ENCODE measurements at regions not wholly inside any gene's neighbourhood (a gene's known extent, or its start where the extent isn't known, plus 50 kb on each side); places are given as distances from the start of the nearest gene placed in this dataset.

- H3K4me3 ChIP-seq (ENCODE audit: low read length), result no peak overlapping the region
- no peak overlapping the region for H4K5ac ChIP-seq (ENCODE audit: low read length)
- no peaks in the 10 kb centered on the region for H3K79me2 ChIP-seq (ENCODE audit: control insufficient read depth, insufficient read depth, low read length)
- no peak overlapping the region for H4K8ac ChIP-seq (ENCODE audit: low read depth, low read length)
- no peak overlapping the region for H3K23ac ChIP-seq (ENCODE audit: low read length)
- H3K9ac ChIP-seq (ENCODE audit: low read length), result no peak overlapping the region
- H3K4me2 ChIP-seq (ENCODE audit: low read length), result no peak overlapping the region
- no peaks in the 10 kb centered on the region for H3K27me3 ChIP-seq (ENCODE audit: insufficient read depth, low read length, poor library complexity)
- H2BK5ac ChIP-seq (ENCODE audit: low read length), result no peak overlapping the region
- H2AK5ac ChIP-seq (ENCODE audit: low read length), result no peak overlapping the region
- H3K36me3 ChIP-seq (ENCODE audit: control insufficient read depth, insufficient read depth, low read length), result no peaks in the 10 kb centered on the region
- no peak overlapping the region for H3K56ac ChIP-seq (ENCODE audit: low read length)
- no peak overlapping the region for H3K4ac ChIP-seq (ENCODE audit: low read depth, low read length)
- WGBS (ENCODE audit: extremely low coverage, insufficient coverage, low lambda C conversion rate), result no CpG with 5 or more reads among the region's 10 CpGs
- H2BK120ac ChIP-seq (ENCODE audit: low read depth, low read length), result no peak overlapping the region
- DNase-seq, result no peak
- H2BK15ac ChIP-seq (replicated peaks; ENCODE audit: low read depth), result no peak overlapping the region
- no peak overlapping the region for H3K18ac ChIP-seq (ENCODE audit: low read length)
- peaks cover 5% of the 10 kb centered on the region for H3K4me1 ChIP-seq (ENCODE audit: control insufficient read depth, low read depth, low read length)
- H3K27ac ChIP-seq (ENCODE audit: low read depth, low read length), result no peak overlapping the region
- no peaks in the 10 kb centered on the region for H3K79me1 ChIP-seq (ENCODE audit: low read length)
These were observed 89.7 kb upstream of the STEAP1B start for GRCh38 chr7:22589641-22590201.

- WGBS (ENCODE audit: extremely low coverage, insufficient coverage, low lambda C conversion rate), result no CpG with 5 or more reads among the region's 2 CpGs
- Histone ChIP-seq H3K23ac (ENCODE audit: low read length) (no peak overlapping the region), H2BK15ac (replicated peaks; ENCODE audit: low read depth) (no peak overlapping the region), H3K4me1 (ENCODE audit: control insufficient read depth, low read depth, low read length) (peaks cover 6% of the 10 kb centered on the region), H3K4me2 (ENCODE audit: low read length) (no peak overlapping the region), H2BK5ac (ENCODE audit: low read length) (no peak overlapping the region), H4K5ac (ENCODE audit: low read length) (no peak overlapping the region), H2BK120ac (ENCODE audit: low read depth, low read length) (no peak overlapping the region), H3K79me1 (ENCODE audit: low read length) (no peaks in the 10 kb centered on the region), H3K27me3 (ENCODE audit: insufficient read depth, low read length, poor library complexity) (no peaks in the 10 kb centered on the region), H3K79me2 (ENCODE audit: control insufficient read depth, insufficient read depth, low read length) (no peaks in the 10 kb centered on the region), H3K36me3 (ENCODE audit: control insufficient read depth, insufficient read depth, low read length) (no peaks in the 10 kb centered on the region), H3K9ac (ENCODE audit: low read length) (no peak overlapping the region), H3K4ac (ENCODE audit: low read depth, low read length) (no peak overlapping the region), H2AK5ac (ENCODE audit: low read length) (no peak overlapping the region), H3K18ac (ENCODE audit: low read length) (peak overlapping the region; percentile 78), H3K27ac (ENCODE audit: low read depth, low read length) (peak overlapping the region; percentile 33), H4K8ac (ENCODE audit: low read depth, low read length) (no peak overlapping the region), H3K4me3 (ENCODE audit: low read length) (no peak overlapping the region), H3K56ac (ENCODE audit: low read length) (no peak overlapping the region)
- DNase-seq, result no peak
These were observed 88.4 kb upstream of the STEAP1B start for GRCh38 chr7:22588351-22588750.

GRCh38 chr7:22587322-22587721 lies 87.3 kb upstream of the STEAP1B start:
- H2BK15ac ChIP-seq (replicated peaks; ENCODE audit: low read depth), result no peak overlapping the region
- H3K23ac ChIP-seq (ENCODE audit: low read length), result no peak overlapping the region
- H4K5ac ChIP-seq (ENCODE audit: low read length), result no peak overlapping the region
- no CpG with 5 or more reads among the region's 2 CpGs for WGBS (ENCODE audit: extremely low coverage, insufficient coverage, low lambda C conversion rate)
- no peak for DNase-seq
- H3K27me3 ChIP-seq (ENCODE audit: insufficient read depth, low read length, poor library complexity), result no peaks in the 10 kb centered on the region
- H3K4me1 ChIP-seq (ENCODE audit: control insufficient read depth, low read depth, low read length), result peaks cover 13% of the 10 kb centered on the region
- H3K18ac ChIP-seq (ENCODE audit: low read length), result no peak overlapping the region
- H3K9ac ChIP-seq (ENCODE audit: low read length), result no peak overlapping the region
- H3K79me2 ChIP-seq (ENCODE audit: control insufficient read depth, insufficient read depth, low read length), result no peaks in the 10 kb centered on the region
- no peak overlapping the region for H3K4me2 ChIP-seq (ENCODE audit: low read length)
- no peak overlapping the region for H2AK5ac ChIP-seq (ENCODE audit: low read length)
- H2BK120ac ChIP-seq (ENCODE audit: low read depth, low read length), result no peak overlapping the region
- no peak overlapping the region for H4K8ac ChIP-seq (ENCODE audit: low read depth, low read length)
- H3K4ac ChIP-seq (ENCODE audit: low read depth, low read length), result no peak overlapping the region
- no peak overlapping the region for H3K56ac ChIP-seq (ENCODE audit: low read length)
- H3K79me1 ChIP-seq (ENCODE audit: low read length), result no peaks in the 10 kb centered on the region
- H3K27ac ChIP-seq (ENCODE audit: low read depth, low read length), result no peak overlapping the region
- no peak overlapping the region for H3K4me3 ChIP-seq (ENCODE audit: low read length)
- no peaks in the 10 kb centered on the region for H3K36me3 ChIP-seq (ENCODE audit: control insufficient read depth, insufficient read depth, low read length)
- no peak overlapping the region for H2BK5ac ChIP-seq (ENCODE audit: low read length)

- Histone ChIP-seq H3K79me2 (ENCODE audit: control insufficient read depth, insufficient read depth, low read length) (no peaks in the 10 kb centered on the region), H2BK5ac (ENCODE audit: low read length) (peak overlapping the region; percentile 43), H3K27me3 (ENCODE audit: insufficient read depth, low read length, poor library complexity) (no peaks in the 10 kb centered on the region), H2AK5ac (ENCODE audit: low read length) (no peak overlapping the region), H3K9ac (ENCODE audit: low read length) (peak overlapping the region; percentile 27), H3K4me2 (ENCODE audit: low read length) (no peak overlapping the region), H3K79me1 (ENCODE audit: low read length) (no peaks in the 10 kb centered on the region), H2BK120ac (ENCODE audit: low read depth, low read length) (peak overlapping the region; percentile 0), H3K18ac (ENCODE audit: low read length) (peak overlapping the region; percentile 63), H3K27ac (ENCODE audit: low read depth, low read length) (peak overlapping the region; percentile 45), H2BK15ac (replicated peaks; ENCODE audit: low read depth) (no peak overlapping the region), H3K4me1 (ENCODE audit: control insufficient read depth, low read depth, low read length) (peaks cover 13% of the 10 kb centered on the region), H3K4ac (ENCODE audit: low read depth, low read length) (peak overlapping the region; percentile 81), H3K56ac (ENCODE audit: low read length) (peak overlapping the region; percentile 58), H4K8ac (ENCODE audit: low read depth, low read length) (no peak overlapping the region), H3K4me3 (ENCODE audit: low read length) (no peak overlapping the region), H4K5ac (ENCODE audit: low read length) (no peak overlapping the region), H3K36me3 (ENCODE audit: control insufficient read depth, insufficient read depth, low read length) (no peaks in the 10 kb centered on the region), H3K23ac (ENCODE audit: low read length) (peak overlapping the region; percentile 56)
- peak; percentile 95 for DNase-seq
These were observed 86.8 kb upstream of the STEAP1B start for GRCh38 chr7:22586786-22587140.

GRCh38 chr7:22586101-22586785 lies 86.3 kb upstream of the STEAP1B start:
- Histone ChIP-seq H3K4me2 (ENCODE audit: low read length) (no peak overlapping the region), H2AK5ac (ENCODE audit: low read length) (no peak overlapping the region), H2BK120ac (ENCODE audit: low read depth, low read length) (peak overlapping the region; percentile 0), H3K36me3 (ENCODE audit: control insufficient read depth, insufficient read depth, low read length) (no peaks in the 10 kb centered on the region), H2BK15ac (replicated peaks; ENCODE audit: low read depth) (peak overlapping the region; percentile 59), H3K4ac (ENCODE audit: low read depth, low read length) (peak overlapping the region; percentile 81), H4K5ac (ENCODE audit: low read length) (no peak overlapping the region), H3K4me1 (ENCODE audit: control insufficient read depth, low read depth, low read length) (peaks cover 13% of the 10 kb centered on the region), H3K79me2 (ENCODE audit: control insufficient read depth, insufficient read depth, low read length) (no peaks in the 10 kb centered on the region), H4K8ac (ENCODE audit: low read depth, low read length) (no peak overlapping the region), H3K9ac (ENCODE audit: low read length) (peak overlapping the region; percentile 27), H3K4me3 (ENCODE audit: low read length) (no peak overlapping the region), H3K27me3 (ENCODE audit: insufficient read depth, low read length, poor library complexity) (no peaks in the 10 kb centered on the region), H2BK5ac (ENCODE audit: low read length) (peak overlapping the region; percentile 43), H3K27ac (ENCODE audit: low read depth, low read length) (peak overlapping the region; percentile 45), H3K79me1 (ENCODE audit: low read length) (no peaks in the 10 kb centered on the region), H3K56ac (ENCODE audit: low read length) (peak overlapping the region; percentile 58), H3K23ac (ENCODE audit: low read length) (peak overlapping the region; percentile 56), H3K18ac (ENCODE audit: low read length) (peak overlapping the region; percentile 63)
- no peak for DNase-seq
- WGBS (ENCODE audit: extremely low coverage, insufficient coverage, low lambda C conversion rate), result no CpG with 5 or more reads among the region's 5 CpGs

- no peak overlapping the region for H2AK5ac ChIP-seq (ENCODE audit: low read length)
- no peaks in the 10 kb centered on the region for H3K79me2 ChIP-seq (ENCODE audit: control insufficient read depth, insufficient read depth, low read length)
- H4K5ac ChIP-seq (ENCODE audit: low read length), result no peak overlapping the region
- H4K8ac ChIP-seq (ENCODE audit: low read depth, low read length), result no peak overlapping the region
- H3K18ac ChIP-seq (ENCODE audit: low read length), result no peak overlapping the region
- H3K9ac ChIP-seq (ENCODE audit: low read length), result no peak overlapping the region
- no peak overlapping the region for H3K4me2 ChIP-seq (ENCODE audit: low read length)
- no peak overlapping the region for H2BK15ac ChIP-seq (replicated peaks; ENCODE audit: low read depth)
- H2BK5ac ChIP-seq (ENCODE audit: low read length), result no peak overlapping the region
- H3K4me3 ChIP-seq (ENCODE audit: low read length), result no peak overlapping the region
- H3K27me3 ChIP-seq (ENCODE audit: insufficient read depth, low read length, poor library complexity), result no peaks in the 10 kb centered on the region
- H2BK120ac ChIP-seq (ENCODE audit: low read depth, low read length), result no peak overlapping the region
- H3K27ac ChIP-seq (ENCODE audit: low read depth, low read length), result no peak overlapping the region
- no peak for DNase-seq
- H3K4me1 ChIP-seq (ENCODE audit: control insufficient read depth, low read depth, low read length), result peaks cover 13% of the 10 kb centered on the region
- H3K4ac ChIP-seq (ENCODE audit: low read depth, low read length), result no peak overlapping the region
- H3K36me3 ChIP-seq (ENCODE audit: control insufficient read depth, insufficient read depth, low read length), result no peaks in the 10 kb centered on the region
- H3K79me1 ChIP-seq (ENCODE audit: low read length), result no peaks in the 10 kb centered on the region
- no peak overlapping the region for H3K23ac ChIP-seq (ENCODE audit: low read length)
- H3K56ac ChIP-seq (ENCODE audit: low read length), result no peak overlapping the region
- no CpG with 5 or more reads among the region's 1 CpG for WGBS (ENCODE audit: extremely low coverage, insufficient coverage, low lambda C conversion rate)
These were observed 84.2 kb upstream of the STEAP1B start for GRCh38 chr7:22584179-22584578.
